Hepatocyte (in vitro differentiated cells): ENCODE measurements at regions not wholly inside any gene's neighbourhood (a gene's known extent, or its start where the extent isn't known, plus 50 kb on each side); places are given as distances from the start of the nearest gene placed in this dataset.

Source experiments
- DNase-seq: peaks from one replicate; pipeline ENCODE4 v3.0.0-alpha.2; 2016; ENCODE audit warnings: low spot score
- H2AFZ ChIP-seq: fragments of 200-600 bp; sonication (generic); 2 replicates; pipeline ENCODE4 v1.6.0; 2016; ENCODE audit warnings: antibody characterized with exemption, mild to moderate bottlenecking
- H3K27ac ChIP-seq: fragments of 200-600 bp; sonication (generic); 2 replicates; pipeline ENCODE4 v1.5.1; 2016; ENCODE audit warnings: mild to moderate bottlenecking
- H3K27me3 ChIP-seq: fragments of 200-600 bp; sonication (generic); 2 replicates; pipeline ENCODE4 v1.6.1; 2016
- H3K36me3 ChIP-seq: fragments of 200-600 bp; sonication (generic); replicated peaks from 2 replicates; pipeline ENCODE4 v1.5.1; 2016; ENCODE audit warnings: low read depth; ENCODE audit not compliant: insufficient read depth
- H3K4me1 ChIP-seq: fragments of 200-600 bp; sonication (generic); 2 replicates; pipeline ENCODE4 v1.5.1; 2016; ENCODE audit warnings: mild to moderate bottlenecking, moderate library complexity; ENCODE audit not compliant: insufficient read depth
- H3K4me2 ChIP-seq: fragments of 200-600 bp; sonication (generic); 2 replicates; pipeline ENCODE4 v1.6.0; 2016
- H3K4me3 ChIP-seq: fragments of 200-600 bp; sonication (generic); 2 replicates; pipeline ENCODE4 v1.5.1; 2016; ENCODE audit warnings: mild to moderate bottlenecking
- H3K79me2 ChIP-seq: fragments of 200-600 bp; sonication (generic); 2 replicates; pipeline ENCODE4 v1.6.0; 2017; ENCODE audit warnings: mild to moderate bottlenecking
- H3K9me2 ChIP-seq: fragments of 200-600 bp; sonication (generic); replicated peaks from 2 replicates; pipeline ENCODE4 v1.6.0; 2017; ENCODE audit warnings: mild to moderate bottlenecking; ENCODE audit not compliant: insufficient read depth
- H3K9me3 ChIP-seq: fragments of 200-600 bp; sonication (generic); 2 replicates; pipeline ENCODE4 v1.5.1; 2016; ENCODE audit warnings: low read depth, mild to moderate bottlenecking
- H4K20me1 ChIP-seq: fragments of 200-600 bp; sonication (generic); 2 replicates; pipeline ENCODE4 v1.6.0; 2016; ENCODE audit warnings: mild to moderate bottlenecking; ENCODE audit not compliant: insufficient read depth, poor library complexity, severe bottlenecking
- EZH2 ChIP-seq: fragments of 200-600 bp; sonication (generic); IDR thresholded peaks from 2 replicates; pipeline ENCODE4 v1.6.1; 2016; ENCODE audit warnings: antibody characterized with exemption, mild to moderate bottlenecking, borderline replicate concordance
- EZH2phosphoT487 ChIP-seq: fragments of 200-600 bp; sonication (generic); IDR thresholded peaks from one replicate; pipeline ENCODE4 v1.6.1; 2018; ENCODE audit warnings: antibody characterized with exemption, mild to moderate bottlenecking, low read depth, moderate library complexity; ENCODE audit not compliant: unreplicated experiment, severe bottlenecking
- WGBS: methylation state at CpG from one replicate; pipeline ENCODE4 v1.1.6; 2016; ENCODE audit warnings: low lambda C conversion rate; ENCODE audit errors: missing lambda C conversion rate; 5-methylcytosine and 5-hydroxymethylcytosine counted together
- TF ChIP-seq, protein P1 (sequence below): fragments of 200-600 bp; sonication (generic); IDR thresholded peaks from 2 replicates; pipeline ENCODE4 v1.5.1; 2016; ENCODE audit warnings: antibody characterized with exemption, mild to moderate bottlenecking; ENCODE audit not compliant: poor library complexity

DNA sequence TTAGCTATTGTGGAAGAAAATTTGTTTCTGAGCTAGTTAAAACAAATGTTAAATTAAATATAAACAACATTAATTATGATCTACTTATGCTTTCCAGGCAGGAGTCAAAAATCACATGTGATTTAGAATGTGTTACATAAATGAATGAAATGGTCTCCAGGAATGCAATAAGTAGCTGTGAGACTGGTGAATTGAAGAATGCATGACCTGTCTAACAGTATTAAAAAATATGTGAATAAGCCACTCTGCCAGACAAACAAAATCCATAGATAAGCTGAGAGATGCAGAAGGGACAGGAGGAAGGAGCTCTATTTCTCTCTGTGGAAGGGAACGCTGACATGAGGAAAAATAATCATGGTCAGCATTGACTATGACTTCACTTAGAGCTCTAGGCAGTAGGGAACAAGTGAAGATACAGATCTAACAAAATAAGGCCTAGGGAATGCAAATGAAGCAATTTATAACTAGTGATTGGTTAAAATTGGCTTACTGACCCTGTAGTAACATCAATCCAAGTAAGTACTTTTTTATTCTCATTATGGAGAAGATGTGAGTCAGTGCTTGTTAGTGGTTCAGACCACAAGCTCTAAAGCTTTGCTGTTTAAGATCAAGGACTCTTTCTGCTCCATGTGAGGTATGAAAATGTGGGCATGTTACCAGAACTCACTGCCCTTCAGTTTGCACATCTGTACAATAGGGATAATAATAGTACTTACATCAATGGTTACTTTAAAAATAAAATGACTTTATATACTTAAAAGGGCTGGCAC, 432.6 kb downstream of the MMUT start:
- H3K36me3 ChIP-seq = no peaks in the 10 kb centered on the region
- H3K4me1 ChIP-seq = no peaks in the 10 kb centered on the region
- H4K20me1 ChIP-seq = no peaks in the 10 kb centered on the region
- DNase-seq = no peak
- no peaks in the 10 kb centered on the region for H3K79me2 ChIP-seq
- no peak overlapping the region for H3K4me3 ChIP-seq
- TF ChIP-seq, protein P1, sequence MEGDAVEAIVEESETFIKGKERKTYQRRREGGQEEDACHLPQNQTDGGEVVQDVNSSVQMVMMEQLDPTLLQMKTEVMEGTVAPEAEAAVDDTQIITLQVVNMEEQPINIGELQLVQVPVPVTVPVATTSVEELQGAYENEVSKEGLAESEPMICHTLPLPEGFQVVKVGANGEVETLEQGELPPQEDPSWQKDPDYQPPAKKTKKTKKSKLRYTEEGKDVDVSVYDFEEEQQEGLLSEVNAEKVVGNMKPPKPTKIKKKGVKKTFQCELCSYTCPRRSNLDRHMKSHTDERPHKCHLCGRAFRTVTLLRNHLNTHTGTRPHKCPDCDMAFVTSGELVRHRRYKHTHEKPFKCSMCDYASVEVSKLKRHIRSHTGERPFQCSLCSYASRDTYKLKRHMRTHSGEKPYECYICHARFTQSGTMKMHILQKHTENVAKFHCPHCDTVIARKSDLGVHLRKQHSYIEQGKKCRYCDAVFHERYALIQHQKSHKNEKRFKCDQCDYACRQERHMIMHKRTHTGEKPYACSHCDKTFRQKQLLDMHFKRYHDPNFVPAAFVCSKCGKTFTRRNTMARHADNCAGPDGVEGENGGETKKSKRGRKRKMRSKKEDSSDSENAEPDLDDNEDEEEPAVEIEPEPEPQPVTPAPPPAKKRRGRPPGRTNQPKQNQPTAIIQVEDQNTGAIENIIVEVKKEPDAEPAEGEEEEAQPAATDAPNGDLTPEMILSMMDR = no peak
- TF ChIP-seq EZH2phosphoT487 (no peak), EZH2 (no peak)
- 85% methylated on average over 1 of the region's 1 CpG for WGBS
- H3K27ac ChIP-seq = no peak overlapping the region
- no peak overlapping the region for H3K4me2 ChIP-seq
- no peaks in the 10 kb centered on the region for H3K9me2 ChIP-seq
- H3K9me3 ChIP-seq = no peaks in the 10 kb centered on the region
- H2AFZ ChIP-seq = no peak overlapping the region
- H3K27me3 ChIP-seq = no peaks in the 10 kb centered on the region

DNA sequence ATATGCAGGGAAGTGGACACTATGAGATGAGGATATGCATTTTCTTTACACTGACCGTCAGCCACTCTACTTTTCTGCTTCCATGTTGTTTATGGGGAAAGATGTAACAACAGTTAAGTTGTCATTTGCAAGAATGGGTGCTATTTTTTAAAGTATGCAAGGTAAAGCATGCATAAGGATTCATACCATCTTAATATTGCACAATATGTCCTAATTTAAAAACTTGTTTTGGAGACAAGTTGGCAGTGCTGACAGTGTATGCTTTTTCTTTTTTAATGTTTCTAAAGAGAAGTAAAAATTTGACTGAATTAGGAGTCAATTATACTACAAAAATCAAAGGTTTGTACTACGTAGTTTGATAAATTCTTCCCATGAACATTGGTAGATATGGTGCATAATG, 435.4 kb downstream of the MMUT start:
- no peak overlapping the region for H2AFZ ChIP-seq
- no peak for DNase-seq

DNA sequence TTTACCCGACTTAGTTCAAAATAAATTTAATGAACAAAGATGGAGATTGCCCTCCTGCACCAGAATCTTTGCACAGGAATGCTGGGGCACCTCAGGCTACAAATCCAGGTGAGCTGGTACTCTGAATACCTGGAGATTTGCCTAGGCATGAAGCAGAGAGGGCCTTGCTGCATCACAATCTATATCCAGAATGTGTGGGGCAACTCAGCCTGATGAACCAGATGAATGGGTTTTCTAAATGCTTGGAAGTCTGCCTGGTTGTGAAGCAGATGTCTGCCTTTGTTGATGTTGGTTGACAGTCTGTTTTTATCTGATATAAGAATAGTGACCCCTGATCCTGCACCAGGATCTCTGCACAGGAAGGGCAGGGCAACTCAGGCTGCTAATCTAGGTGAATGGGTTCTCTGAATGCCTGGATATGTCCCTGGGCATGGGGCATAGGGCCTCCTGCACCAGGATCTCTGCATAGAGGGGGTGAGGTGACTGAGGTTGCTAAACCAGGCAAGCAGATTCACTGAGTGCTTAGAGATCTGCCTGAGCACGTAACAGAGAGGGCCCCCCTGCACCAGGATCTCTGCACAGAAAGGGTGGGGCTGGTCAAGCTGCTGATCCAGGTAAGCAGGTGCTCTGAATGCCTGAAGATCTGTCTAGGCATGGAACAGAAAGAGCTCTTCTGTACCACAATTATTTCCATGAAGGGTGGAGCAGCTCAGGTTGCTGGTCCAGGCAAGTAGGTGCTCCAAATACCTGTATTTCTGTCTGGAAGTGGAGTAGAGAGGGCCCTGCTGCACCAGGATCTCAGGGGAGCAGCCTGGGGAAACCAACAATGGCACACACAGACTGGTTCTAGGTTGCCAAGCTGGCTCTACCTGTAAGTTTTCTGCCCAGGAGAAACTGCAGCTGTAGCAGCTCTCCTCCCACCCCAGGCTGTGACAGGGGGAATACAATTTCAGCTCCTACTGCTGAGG, 437.5 kb downstream of the MMUT start:
- Histone ChIP-seq H3K9me2 (no peaks in the 10 kb centered on the region), H4K20me1 (no peaks in the 10 kb centered on the region), H3K4me2 (no peak overlapping the region), H3K4me1 (no peaks in the 10 kb centered on the region), H3K4me3 (no peak overlapping the region), H3K27ac (no peak overlapping the region), H3K27me3 (no peaks in the 10 kb centered on the region), H2AFZ (no peak overlapping the region), H3K79me2 (no peaks in the 10 kb centered on the region), H3K36me3 (no peaks in the 10 kb centered on the region), H3K9me3 (no peaks in the 10 kb centered on the region)
- no peak for TF ChIP-seq EZH2
- TF ChIP-seq EZH2phosphoT487 = no peak
- TF ChIP-seq, protein P1 = no peak
- WGBS = 65% methylated on average over 2 of the region's 2 CpGs
- no peak for DNase-seq

More for the DNA sequence above, 435.4 kb downstream of the MMUT start:
- Histone ChIP-seq H3K4me2 (no peak overlapping the region), H3K27me3 (no peaks in the 10 kb centered on the region), H3K9me3 (no peaks in the 10 kb centered on the region), H3K27ac (no peak overlapping the region), H4K20me1 (no peaks in the 10 kb centered on the region), H3K79me2 (no peaks in the 10 kb centered on the region), H3K36me3 (no peaks in the 10 kb centered on the region), H3K9me2 (no peaks in the 10 kb centered on the region), H3K4me3 (no peak overlapping the region), H3K4me1 (no peaks in the 10 kb centered on the region)
- TF ChIP-seq EZH2 = no peak
- 94% methylated on average over 2 of the region's 2 CpGs for WGBS

DNA sequence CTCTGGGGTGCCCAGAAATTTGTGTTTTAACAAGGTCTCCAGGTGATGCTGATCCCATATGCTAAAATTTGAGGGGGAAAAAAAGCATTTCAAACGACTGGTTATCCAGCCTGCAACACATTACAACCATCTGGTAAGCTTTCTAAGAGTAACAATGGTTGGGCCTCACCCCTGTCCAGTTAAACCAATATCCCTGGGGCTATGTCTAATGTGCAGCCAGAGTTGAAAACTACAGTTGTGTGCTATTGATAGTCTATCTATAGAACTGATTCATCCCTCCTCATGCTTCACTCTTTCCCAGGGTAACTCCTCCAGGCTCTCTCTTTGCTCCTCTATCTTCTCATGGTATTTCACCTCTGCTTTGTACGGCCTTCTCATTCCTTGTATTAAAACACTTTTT, 458.3 kb downstream of the MMUT start:
- DNase-seq = no peak
- Histone ChIP-seq H3K27ac (no peak overlapping the region), H3K27me3 (no peaks in the 10 kb centered on the region), H3K4me2 (no peak overlapping the region), H3K9me2 (no peaks in the 10 kb centered on the region), H4K20me1 (no peaks in the 10 kb centered on the region), H3K4me1 (peaks cover 4% of the 10 kb centered on the region), H3K9me3 (no peaks in the 10 kb centered on the region), H3K36me3 (no peaks in the 10 kb centered on the region), H2AFZ (no peak overlapping the region), H3K79me2 (no peaks in the 10 kb centered on the region), H3K4me3 (no peak overlapping the region)
- WGBS = 72% methylated on average over 2 of the region's 2 CpGs
- TF ChIP-seq EZH2phosphoT487 (no peak), EZH2 (no peak)
- TF ChIP-seq, protein P1 = no peak
